ENCODE measurements at regions not wholly inside any gene's neighbourhood (a gene's known extent, or its start where the extent isn't known, plus 50 kb on each side); places are given as distances from the start of the nearest gene placed in this dataset.
A peak's percentile ranks its signal among the peaks of the same experiment; 100 is the strongest.

GRCh38 chr4:104942990-104943743 is 203.5 kb upstream of the TET2 start:
- DNase-seq (ENCODE audit: extremely low spot score, unreplicated experiment), result no peak

GRCh38 chr4:104944596-104944995 is 202.1 kb upstream of the TET2 start:
- TF ChIP-seq CTCF (conservative IDR thresholded peaks at IDR 0.05), result no peak
- no peak overlapping the region for H3K4me3 Mint-ChIP-seq
- no peaks in the 10 kb centered on the region for H3K36me3 Mint-ChIP-seq
- no peak overlapping the region for H3K27ac Mint-ChIP-seq
- no peak for DNase-seq (ENCODE audit: extremely low spot score, unreplicated experiment)
- no peaks in the 10 kb centered on the region for H3K9me3 Mint-ChIP-seq
- no peaks in the 10 kb centered on the region for H3K27me3 Mint-ChIP-seq
- no peaks in the 10 kb centered on the region for H3K4me1 Mint-ChIP-seq (ENCODE audit: unreplicated experiment)

More at GRCh38 chr4:104942990-104943743, 203.5 kb upstream of the TET2 start:
- Mint-ChIP-seq H3K36me3 (no peaks in the 10 kb centered on the region), H3K9me3 (no peaks in the 10 kb centered on the region), H3K4me3 (no peak overlapping the region), H3K4me1 (ENCODE audit: unreplicated experiment) (no peaks in the 10 kb centered on the region), H3K27ac (no peak overlapping the region), H3K27me3 (no peaks in the 10 kb centered on the region)
- TF ChIP-seq CTCF (conservative IDR thresholded peaks at IDR 0.05), result no peak

GRCh38 chr4:104964410-104965175 is 182.1 kb upstream of the TET2 start:
- Mint-ChIP-seq H3K9me3 (no peaks in the 10 kb centered on the region), H3K4me1 (ENCODE audit: unreplicated experiment) (peaks cover 3% of the 10 kb centered on the region), H3K27me3 (no peaks in the 10 kb centered on the region), H3K4me3 (no peak overlapping the region), H3K27ac (no peak overlapping the region), H3K36me3 (no peaks in the 10 kb centered on the region)
- DNase-seq (ENCODE audit: extremely low spot score, unreplicated experiment), result no peak
- TF ChIP-seq CTCF (conservative IDR thresholded peaks at IDR 0.05), result no peak

- TF ChIP-seq CTCF (conservative IDR thresholded peaks at IDR 0.05), result no peak
- Mint-ChIP-seq H3K4me3 (peak overlapping the region; percentile 84), H3K27ac (peak overlapping the region; percentile 95), H3K4me1 (ENCODE audit: unreplicated experiment) (peaks cover 5% of the 10 kb centered on the region), H3K9me3 (no peaks in the 10 kb centered on the region), H3K36me3 (no peaks in the 10 kb centered on the region), H3K27me3 (no peaks in the 10 kb centered on the region)
- DNase-seq (ENCODE audit: extremely low spot score, unreplicated experiment), result no peak
These were observed 180.2 kb upstream of the TET2 start for GRCh38 chr4:104966349-104967033.

- no peaks in the 10 kb centered on the region for H3K9me3 Mint-ChIP-seq
- H3K27ac Mint-ChIP-seq, result peak overlapping the region; percentile 95
- H3K4me1 Mint-ChIP-seq (ENCODE audit: unreplicated experiment), result peaks cover 5% of the 10 kb centered on the region
- H3K36me3 Mint-ChIP-seq, result no peaks in the 10 kb centered on the region
- TF ChIP-seq CTCF (conservative IDR thresholded peaks at IDR 0.05), result no peak
- H3K4me3 Mint-ChIP-seq, result peak overlapping the region; percentile 84
- no peak for DNase-seq (ENCODE audit: extremely low spot score, unreplicated experiment)
- H3K27me3 Mint-ChIP-seq, result no peaks in the 10 kb centered on the region
These were observed 179.7 kb upstream of the TET2 start for GRCh38 chr4:104967034-104967401.
